HUDEP-2 (cell line): ENCODE measurements at regions not wholly inside any gene's neighbourhood (a gene's known extent, or its start where the extent isn't known, plus 50 kb on each side); places are given as distances from the start of the nearest gene placed in this dataset.
"Not testable (repeated sequence)": the region's sequence is repeated elsewhere in the genome, so short reads cannot be mapped to it uniquely, and the experiment has no call there.

Experiments used
- DNase-seq, 76 experiments: peaks; one replicate each; lab custom pipeline; 2025; ENCODE audit not compliant: unreplicated experiment in 76 of 76; lab: John Stamatoyannopoulos, UW

DNA sequence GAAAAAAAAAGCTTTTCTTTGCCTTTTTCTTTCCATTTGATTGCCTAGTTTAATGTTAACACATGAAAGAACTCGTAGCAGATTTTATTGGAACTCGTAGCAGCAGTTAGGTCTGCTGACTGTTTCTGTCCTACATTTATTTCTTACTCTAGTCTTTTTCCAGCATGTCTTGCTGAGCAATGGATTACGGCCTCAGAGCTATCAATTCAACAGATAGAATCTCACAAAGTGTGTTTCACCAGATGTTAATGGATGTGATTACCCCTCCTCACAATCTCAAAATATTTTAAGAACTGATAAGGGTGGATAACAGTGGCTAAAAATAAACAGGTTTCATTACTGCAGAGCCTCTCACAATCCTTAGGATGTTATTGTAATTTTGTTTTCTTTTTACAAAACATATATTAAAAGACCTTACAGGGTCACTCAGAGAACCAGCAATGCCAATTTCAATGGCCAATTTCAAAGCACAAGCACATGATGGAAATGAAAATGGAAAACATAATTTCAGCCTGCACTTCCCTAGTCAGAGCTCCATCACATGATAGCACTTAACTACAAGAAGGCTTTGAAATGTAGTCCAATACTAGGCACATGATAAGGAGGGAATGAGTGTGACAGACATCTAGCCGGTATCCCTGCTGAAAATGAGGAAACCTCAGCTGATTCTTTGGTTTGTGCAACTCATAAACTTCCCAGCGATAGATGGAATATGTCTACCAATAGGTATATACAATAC is 838.1 kb upstream of the SEMA6D start:
- no peak for DNase-seq

DNA sequence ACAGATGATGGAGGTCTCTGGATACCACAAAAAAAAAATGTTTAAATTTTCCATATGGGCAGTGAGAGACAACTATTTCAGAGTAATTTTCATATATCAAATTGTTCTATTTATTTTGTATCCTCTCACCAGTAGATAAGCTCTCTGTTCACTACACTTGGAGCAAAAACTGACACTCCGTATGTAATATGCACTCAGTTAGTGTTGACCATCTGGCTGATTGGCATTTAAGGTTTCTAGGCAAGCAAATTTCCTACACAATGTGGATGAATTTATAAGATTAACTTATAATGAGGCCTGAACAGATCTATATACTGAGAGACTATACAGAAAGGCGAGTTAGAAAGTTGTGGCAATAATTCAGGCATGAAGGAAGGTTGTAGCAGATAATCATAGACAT is 836.5 kb upstream of the SEMA6D start:
- no peak for DNase-seq

DNA sequence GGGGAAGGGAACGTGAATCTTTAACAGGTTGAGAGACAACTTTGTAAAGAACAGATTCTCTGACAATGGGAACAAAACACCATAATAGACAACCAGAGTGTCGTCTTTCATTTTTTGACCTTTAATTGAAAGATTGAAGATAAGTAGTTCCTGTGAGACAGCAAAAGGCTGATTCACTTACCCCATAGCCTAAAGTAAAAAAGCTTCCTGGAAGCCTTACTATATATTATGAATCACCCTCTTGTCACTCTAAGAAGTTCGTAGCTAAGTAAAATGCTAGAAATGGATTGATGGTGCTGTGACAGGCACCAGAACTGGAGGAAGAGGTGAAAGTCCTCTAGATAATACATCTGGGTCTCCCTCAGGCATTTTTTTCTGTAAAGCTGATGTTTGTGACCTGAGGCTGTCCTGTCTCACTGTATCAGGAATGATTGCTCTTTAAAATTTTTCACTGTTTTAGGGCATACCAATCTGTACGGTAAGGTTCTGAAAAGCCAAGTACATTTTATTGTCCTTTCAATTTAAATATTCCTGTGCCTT is 824.6 kb upstream of the SEMA6D start:
- no peak for DNase-seq

DNA sequence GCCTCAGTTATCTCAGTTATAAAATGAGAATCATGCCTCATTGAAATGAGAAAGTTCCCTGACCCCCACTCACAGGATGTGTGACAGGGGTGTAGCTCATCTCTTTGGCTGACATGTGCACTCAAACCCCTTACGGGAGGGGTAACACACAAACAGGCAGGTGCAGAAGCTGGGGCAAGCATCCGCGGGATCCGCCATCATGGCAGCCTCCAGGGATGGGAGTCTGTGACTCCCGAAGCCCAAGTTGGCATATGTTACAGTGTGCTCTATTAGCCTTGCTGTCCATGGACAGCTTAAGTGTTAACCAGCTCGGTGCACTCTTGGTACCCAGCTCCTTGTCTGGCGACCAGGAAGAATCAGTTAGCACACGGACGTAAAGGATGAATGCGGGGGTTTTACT is 822.7 kb upstream of the SEMA6D start:
- no peak for DNase-seq

DNA sequence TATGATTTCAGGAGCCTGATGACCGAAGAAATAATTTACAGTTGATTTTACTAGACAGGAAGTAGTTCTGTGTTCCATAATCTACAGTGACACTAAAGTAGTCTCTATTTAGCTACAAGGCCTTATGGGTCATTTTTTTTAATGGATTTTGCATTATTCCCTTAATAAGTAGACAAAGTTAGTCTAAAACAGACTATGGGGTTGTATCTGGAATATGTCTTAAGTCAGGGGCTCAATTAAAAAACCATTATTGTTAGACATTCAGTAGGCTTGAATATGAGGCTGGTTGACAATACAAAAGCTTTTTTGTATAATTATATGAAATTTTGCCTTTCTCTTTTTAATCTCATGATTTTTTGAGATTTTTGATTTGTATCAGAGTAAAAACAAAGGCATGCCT is 820.0 kb upstream of the SEMA6D start:
- no peak for DNase-seq

DNA sequence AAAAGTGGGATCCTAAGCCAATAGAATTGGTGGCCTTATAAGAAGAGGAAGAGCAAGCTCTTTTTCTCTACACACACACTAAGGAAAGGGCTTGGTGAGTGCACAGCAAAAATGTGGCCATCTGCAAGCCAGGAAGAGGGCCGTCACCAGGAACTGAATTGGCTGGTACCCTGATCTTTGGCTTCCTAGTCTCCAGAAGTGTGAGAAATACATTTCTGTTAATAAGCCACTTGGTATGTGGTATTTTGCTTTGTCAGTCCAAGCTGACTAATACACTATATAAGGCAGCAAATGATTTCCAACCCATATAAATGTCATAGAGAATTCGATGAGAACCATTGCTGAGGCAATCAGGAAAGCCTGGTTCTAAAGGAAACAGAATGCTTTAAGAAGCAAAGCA is 816.3 kb upstream of the SEMA6D start:
- no peak for DNase-seq

DNA sequence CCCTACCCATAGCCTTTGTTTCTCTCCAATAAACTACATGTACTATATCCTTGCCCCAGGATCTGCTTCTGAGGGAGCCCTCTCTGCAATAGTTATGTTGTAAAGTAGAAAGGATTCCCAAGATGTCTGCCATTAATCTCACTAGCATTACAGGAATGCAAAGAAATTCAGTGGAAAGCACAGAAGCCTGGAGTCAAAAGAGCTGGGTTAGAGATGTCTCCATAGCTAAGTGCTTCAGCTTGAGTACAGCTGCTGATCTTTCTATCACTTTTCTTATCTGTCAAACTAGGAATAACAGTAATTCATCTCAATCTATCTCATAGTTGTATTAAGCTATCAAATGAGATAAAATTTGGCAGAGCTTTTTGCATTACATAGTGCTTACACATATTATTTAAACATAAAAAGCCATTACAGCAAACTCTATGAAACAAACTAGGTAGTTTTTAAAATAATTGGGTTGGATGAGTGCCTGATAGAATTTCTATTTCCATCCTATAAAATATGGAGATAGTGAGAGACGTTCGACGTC is 799.5 kb upstream of the SEMA6D start:
- DNase-seq: no peak

DNA sequence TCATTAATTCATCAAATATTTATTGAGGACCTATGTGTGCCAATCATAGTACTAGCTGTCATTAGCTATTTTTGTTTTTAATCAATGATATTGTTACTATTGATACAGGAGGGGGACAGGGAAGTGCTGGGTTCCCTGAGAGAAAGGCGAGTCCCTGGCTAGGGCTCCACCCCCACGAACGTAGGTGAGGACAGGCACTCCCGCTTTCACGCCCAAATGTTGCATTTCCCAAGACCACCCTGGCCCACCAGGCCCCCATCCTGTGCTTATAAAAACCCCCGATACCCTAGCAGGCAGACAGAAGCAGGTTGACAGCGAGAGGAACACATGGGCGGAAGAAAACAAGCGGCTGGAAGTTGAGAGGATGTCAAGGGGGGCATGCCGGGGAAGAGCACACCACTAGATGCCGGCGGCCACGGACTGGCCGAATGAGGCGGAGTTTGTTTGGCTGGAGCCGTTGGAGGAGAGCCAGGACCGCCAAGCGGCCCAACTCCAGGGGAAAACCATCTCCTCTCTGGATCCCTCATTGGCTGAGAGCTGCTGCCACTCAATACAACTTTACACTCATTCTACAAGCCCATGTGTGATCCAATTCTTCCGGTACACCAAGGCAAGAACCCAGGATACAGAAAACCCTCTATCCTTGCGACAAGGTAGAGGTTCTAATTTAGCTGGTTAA is 798.7 kb upstream of the SEMA6D start:
- DNase-seq: no peak

DNA sequence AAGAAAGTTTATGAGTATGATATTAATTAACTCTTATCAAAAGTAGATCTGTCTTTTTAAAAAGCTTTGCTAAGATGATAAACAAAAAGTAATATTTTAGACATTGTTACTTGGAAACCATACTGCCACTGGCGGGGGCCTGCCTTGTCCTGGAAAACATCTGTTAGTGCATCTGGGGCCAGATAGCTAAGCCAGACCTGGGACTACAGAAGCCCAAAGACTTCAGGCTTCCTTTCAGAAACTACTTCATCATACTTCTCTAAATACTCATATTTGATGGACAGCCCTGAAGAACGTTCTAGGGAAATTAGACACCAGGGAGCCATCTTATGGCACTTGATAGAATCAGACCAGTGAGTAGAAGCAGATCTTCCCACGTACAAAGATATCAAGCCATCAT is 795.4 kb upstream of the SEMA6D start:
- DNase-seq: no peak

DNA sequence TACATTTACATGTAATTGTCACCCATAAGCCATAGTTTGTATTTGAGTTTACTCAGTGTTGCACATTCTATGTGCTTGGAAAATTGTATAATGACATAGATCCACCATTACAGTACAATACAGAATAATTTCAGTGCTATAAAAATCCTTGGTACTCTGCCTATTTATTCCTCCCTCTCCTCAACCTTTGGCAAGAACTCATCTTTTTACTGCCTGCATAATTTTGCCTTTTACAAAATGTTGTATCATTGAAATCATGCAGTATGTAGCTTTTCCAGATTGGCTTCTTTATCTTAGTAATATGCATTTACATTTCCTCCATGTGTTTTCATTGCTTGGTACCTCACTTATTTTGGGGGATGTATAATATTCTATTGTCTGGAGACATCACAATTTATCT is 786.9 kb upstream of the SEMA6D start:
- DNase-seq: no peak

DNA sequence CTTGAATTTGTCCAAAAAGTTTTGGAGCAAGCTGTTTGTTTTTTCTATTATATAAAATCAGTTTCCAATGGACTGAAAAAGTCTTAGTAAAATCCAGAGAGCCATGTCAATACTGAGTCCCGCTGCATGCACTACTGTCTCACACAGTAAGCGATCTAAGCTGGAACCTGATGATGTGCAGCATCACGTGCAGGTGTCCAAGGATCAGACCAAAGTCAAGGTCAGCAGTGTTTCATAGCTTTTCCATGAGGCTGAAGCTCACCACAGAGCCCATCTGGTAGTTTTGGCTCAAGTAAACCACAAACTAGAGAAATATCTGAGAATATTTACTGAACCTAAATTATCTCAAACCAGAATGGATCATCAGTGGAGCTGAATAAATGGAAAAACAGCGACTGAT is 784.0 kb upstream of the SEMA6D start:
- DNase-seq: no peak

DNA sequence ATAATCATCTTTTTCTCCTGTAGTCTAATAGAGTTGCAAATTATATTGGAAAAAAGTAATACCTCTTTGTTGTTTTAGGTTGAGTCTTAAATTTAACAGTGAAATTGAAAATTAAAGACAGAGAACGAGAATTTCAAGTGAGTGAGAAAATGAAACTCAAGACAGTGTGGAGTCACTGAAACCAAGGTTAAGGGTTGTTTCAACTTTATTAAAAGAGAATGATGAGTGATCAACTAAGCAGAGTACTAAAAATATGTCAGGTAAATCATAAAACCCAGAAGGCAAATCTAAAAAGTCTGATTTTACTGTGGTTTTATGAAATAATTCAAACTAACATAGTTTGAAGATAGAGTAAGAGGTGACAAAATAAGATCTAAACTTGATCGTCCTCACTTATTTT is 782.5 kb upstream of the SEMA6D start:
- DNase-seq: no peak

DNA sequence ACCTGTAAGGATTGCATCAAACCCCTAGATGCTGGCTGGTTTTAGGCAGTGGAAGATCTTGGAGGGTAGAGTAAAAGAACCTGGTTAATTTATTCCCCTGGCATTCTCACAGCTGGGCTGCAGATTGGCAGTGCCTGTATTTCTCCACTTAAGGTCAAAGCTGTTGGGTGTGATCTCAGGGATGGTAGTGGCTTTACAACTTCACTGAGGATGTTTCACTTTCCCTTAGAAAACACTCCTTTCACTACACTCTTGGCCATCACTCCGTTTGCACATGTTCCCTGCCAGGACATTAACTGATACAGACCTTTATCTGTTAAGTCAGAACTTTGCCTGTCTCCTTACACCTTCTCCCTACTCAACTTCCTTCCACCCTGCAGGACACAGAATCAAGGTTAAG is 779.1 kb upstream of the SEMA6D start:
- DNase-seq: no peak

DNA sequence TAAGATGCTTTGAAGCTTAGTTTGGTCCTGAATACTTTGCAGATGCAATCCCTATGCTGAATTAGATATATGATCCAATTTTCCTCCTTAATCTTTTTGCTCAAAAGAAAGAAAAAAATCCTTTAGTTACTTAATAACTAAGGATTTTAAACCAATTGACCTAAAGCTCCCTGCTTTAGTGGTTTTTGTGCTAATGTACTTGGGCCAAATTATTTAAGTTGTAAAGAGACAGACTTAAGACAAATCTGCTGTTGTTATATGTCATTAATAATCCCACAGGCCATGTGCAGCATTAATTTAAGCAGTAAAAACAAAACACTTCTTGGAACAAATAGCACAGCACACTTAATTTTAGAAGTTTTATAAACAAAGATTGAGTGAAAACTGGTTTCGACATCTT is 776.1 kb upstream of the SEMA6D start:
- DNase-seq: no peak

DNA sequence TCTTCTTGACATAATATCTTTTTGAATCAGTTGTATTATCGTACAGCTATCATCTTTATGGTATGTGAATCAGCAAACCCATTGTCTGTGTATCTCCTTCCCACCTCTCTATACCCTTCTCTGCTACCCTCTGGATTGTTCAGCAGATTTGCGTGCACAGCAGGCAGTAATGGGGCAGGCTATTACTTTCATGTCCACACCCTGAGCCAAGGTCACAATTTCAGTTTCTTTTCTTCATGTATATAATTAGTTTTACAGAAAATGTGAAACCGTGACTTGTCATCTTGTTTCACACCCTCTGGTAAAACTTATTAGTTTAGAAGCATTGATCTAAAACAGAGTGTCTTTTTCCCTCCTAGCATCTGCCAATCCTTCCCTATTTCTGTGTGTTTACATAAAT is 770.4 kb upstream of the SEMA6D start:
- no peak for DNase-seq

DNA sequence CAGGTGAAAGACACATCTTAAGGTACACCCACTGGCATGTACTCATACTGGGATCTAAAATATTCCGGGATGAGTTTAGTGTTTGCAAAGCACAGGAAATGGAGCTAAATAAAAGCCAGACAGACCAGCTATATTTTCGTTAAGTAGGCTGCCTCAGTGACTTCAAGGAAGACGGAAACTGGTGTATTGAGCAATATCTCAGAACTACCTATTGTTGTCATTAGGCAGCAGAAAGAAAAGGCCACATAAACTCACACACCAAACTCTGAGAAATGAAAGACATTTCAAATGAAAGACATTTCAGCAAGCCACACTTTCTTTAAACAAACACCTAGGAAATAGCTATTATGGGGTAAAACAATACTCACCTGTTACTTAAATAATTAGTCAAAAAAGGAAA is 761.7 kb upstream of the SEMA6D start:
- no peak for DNase-seq

DNA sequence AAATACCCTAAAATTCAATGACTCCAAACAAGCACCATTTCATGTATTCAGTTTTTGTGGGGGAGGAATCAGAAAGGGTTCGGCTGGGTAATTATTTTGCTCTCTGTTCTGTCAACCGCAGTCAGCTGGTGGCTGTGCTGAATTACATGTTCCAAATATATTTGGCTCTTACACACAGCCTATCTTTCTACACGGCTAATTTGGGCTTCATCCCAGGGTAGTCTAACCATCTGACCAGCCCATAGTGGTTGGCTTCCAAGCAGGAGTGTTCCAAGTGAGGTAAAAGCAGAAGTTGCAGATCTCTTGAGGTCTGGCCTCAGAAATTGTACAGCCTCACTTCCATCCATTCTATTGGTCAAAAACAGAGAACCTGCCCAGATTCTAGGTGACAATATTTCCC is 760.8 kb upstream of the SEMA6D start:
- DNase-seq: no peak

DNA sequence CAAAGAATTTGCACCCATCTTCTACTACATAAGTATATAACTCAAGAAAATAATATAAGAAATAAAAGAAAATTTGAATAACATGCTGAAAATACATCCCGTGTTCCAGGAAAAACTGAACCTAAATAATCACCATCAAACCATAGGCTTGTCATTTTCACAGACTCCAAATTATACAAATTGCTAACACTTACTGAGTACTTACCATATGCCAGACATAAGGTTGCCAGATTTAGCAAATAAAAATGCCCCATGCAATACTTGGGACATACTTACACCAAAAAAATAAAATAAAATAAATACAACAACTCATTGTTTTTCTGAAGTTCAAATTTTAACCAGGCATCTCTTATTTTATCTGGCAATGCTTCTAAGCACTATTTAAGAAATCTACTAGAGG is 760.4 kb upstream of the SEMA6D start:
- no peak for DNase-seq

DNA sequence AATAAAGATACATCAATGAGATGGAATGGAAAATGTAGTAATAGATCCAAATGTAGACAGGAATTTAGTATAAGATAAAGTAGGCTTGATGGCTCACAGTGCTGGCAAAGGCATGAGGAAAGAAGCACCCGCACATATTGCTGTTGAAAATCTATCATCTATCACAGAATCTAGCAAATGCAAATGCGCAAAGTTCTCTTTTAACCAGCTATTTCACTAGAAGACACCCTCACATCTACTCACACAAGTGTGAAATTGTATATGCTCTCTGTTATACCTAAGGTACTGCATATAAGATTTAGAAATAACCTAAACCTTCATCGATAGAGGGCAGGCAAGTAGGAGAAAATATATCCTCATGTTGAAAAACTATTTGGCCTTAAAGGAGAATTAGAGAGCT is 756.7 kb upstream of the SEMA6D start:
- no peak for DNase-seq

DNA sequence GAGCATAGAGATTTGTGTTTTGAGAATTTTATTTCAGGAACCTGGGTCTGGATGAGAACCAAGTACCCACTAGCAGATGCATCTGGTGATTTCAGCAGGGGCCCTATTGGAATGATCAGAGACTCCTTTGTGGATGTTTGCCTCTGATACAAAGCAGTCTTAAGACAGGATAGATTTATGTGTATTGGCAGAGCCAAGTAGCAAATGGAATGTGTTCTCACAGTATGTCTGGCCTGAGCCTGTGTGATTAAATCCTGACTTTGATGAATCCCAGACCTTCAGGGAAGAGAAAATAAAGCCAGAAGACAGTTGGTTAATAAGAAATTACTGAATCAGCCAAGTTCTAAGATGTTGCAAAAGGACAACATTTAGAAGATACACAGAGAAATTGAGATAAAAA is 755.5 kb upstream of the SEMA6D start:
- DNase-seq: no peak

DNA sequence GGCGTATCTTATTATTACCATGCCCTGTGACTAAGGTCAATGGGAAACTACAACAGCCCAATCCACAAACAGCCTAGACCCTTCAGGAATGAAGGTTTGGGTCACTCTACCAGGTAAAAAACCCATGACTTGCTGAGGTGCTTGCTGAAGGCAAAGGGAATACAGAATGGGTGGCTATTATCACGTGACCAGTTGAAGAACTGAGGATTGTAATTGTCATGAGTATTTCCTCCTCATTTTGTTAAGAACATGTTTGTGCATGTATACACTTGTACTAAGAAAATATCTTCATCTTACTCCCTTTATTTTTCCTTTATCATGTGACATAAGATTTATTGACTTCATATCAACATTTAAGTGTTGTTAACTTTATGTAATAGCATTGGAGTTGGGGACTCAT is 729.2 kb upstream of the SEMA6D start:
- DNase-seq: not testable (repeated sequence)

DNA sequence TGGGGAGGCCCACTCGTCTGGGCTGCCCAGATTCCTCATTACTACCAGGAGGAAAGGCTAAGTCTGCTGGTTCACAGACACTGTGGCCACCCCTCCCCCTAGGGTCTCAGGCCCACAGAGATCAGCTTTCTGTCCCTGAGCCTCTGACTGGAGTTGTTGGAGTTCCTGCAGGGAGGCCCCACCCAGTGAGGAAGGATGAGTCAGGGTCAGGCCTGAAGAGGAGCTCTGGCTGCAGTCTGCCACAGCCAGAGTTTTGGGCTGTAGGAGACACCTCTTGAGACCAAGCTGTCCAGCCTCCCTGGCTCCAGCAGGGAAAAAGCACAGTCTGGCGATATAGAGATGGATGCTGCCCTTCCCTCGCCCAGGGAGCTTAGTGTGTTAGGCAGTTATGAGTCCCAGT is 720.9 kb upstream of the SEMA6D start:
- DNase-seq: no peak
